IMR-90 (cell line): ENCODE measurements at regions not wholly inside any gene's neighbourhood (a gene's known extent, or its start where the extent isn't known, plus 50 kb on each side); places are given as distances from the start of the nearest gene placed in this dataset.

Experiments used
- ATAC-seq: fragments of 200-7000 bp; cut with Tn5 transposase; 2 replicates; pipeline ENCODE4 v1.9.1; 2020; ENCODE audit warnings: low read depth, mild to moderate bottlenecking, moderate library complexity
- BruUV-seq: library from RNA; stranded (reverse); fragments of 400-500 nt; replicated peaks from 2 replicates; lab custom pipeline; 2021; lab: Mats Ljungman, UMichigan
- CTCF ChIA-PET: fragments of 300-600 bp; formaldehyde crosslinking; extraction: SDS; loops from one replicate; lab custom pipeline; 2021; ENCODE audit warnings: antibody characterized with exemption; lab: Yijun Ruan, JAX
- POLR2A ChIA-PET: fragments of 300-600 bp; sonication (Branson Sonifier 250); formaldehyde crosslinking; loops from one replicate; lab custom pipeline; 2022; ENCODE audit warnings: antibody characterized with exemption; ENCODE audit not compliant: unreplicated experiment; lab: Charles Lee
- DNase-seq: peaks from one replicate; pipeline ENCODE4 v3.0.0; 2013
- H2AFZ ChIP-seq: replicated peaks from 2 replicates; pipeline ENCODE3; 2013; ENCODE audit warnings: low read length, mild to moderate bottlenecking; ENCODE audit not compliant: poor library complexity
- H2AK5ac ChIP-seq: 2 replicates; pipeline ENCODE4 v1.6.1; 2013; ENCODE audit warnings: low read depth, low read length, inconsistent platforms
- H2AK9ac ChIP-seq: replicated peaks from 2 replicates; pipeline ENCODE3; 2013; ENCODE audit warnings: mild to moderate bottlenecking, low read depth, low read length, moderate library complexity; ENCODE audit not compliant: poor library complexity
- H2BK120ac ChIP-seq: 2 replicates; pipeline ENCODE4 v1.6.1; 2013; ENCODE audit warnings: low read depth, low read length, inconsistent platforms
- H2BK15ac ChIP-seq: 3 replicates; pipeline ENCODE4 v1.6.1; 2013; ENCODE audit warnings: low read depth, low read length, inconsistent platforms
- H2BK20ac ChIP-seq: 2 replicates; pipeline ENCODE4 v1.6.1; 2013; ENCODE audit warnings: low read depth, mild to moderate bottlenecking, inconsistent platforms, low read length, moderate library complexity
- H2BK5ac ChIP-seq: 2 replicates; pipeline ENCODE4 v1.6.1; 2013; ENCODE audit warnings: mild to moderate bottlenecking, low read depth, low read length, inconsistent platforms; ENCODE audit not compliant: poor library complexity, severe bottlenecking
- H3K14ac ChIP-seq: replicated peaks from 2 replicates; pipeline ENCODE4 v1.6.1; 2013; ENCODE audit warnings: low read depth, low read length, inconsistent platforms
- H3K18ac ChIP-seq: 2 replicates; pipeline ENCODE4 v1.6.1; 2013; ENCODE audit warnings: low read depth, low read length, control low read depth
- H3K23ac ChIP-seq: 2 replicates; pipeline ENCODE4 v1.6.1; 2013; ENCODE audit warnings: low read depth, low read length, inconsistent platforms
- H3K27ac ChIP-seq: 2 replicates; pipeline ENCODE4 v1.5.1; 2013; ENCODE audit warnings: mild to moderate bottlenecking, control low read depth, low read length; ENCODE audit not compliant: insufficient read depth
- H3K27me3 ChIP-seq: 2 replicates; pipeline ENCODE4 v1.6.1; 2013; ENCODE audit warnings: low read length; ENCODE audit not compliant: control insufficient read depth, insufficient read depth
- H3K36me3 ChIP-seq: 2 replicates; pipeline ENCODE4 v1.6.1; 2013; ENCODE audit warnings: low read length, mixed read lengths; ENCODE audit not compliant: control insufficient read depth, insufficient read depth
- H3K4ac ChIP-seq: 2 replicates; pipeline ENCODE4 v1.6.1; 2013; ENCODE audit warnings: low read depth, low read length, inconsistent platforms
- H3K4me1 ChIP-seq: 2 replicates; pipeline ENCODE4 v1.6.1; 2013; ENCODE audit warnings: low read length, mixed read lengths; ENCODE audit not compliant: control insufficient read depth, insufficient read depth
- H3K4me2 ChIP-seq: 2 replicates; pipeline ENCODE4 v1.6.1; 2013; ENCODE audit warnings: low read depth, mild to moderate bottlenecking, control low read depth, low read length, moderate library complexity
- H3K4me3 ChIP-seq: 2 replicates; pipeline ENCODE4 v1.5.1; 2013; ENCODE audit warnings: low read depth, mild to moderate bottlenecking, control low read depth, low read length, moderate library complexity; ENCODE audit not compliant: insufficient read depth
- H3K56ac ChIP-seq: 2 replicates; pipeline ENCODE4 v1.6.1; 2013; ENCODE audit warnings: low read length, inconsistent platforms; ENCODE audit not compliant: insufficient read depth; ENCODE audit errors: extremely low read depth
- H3K79me1 ChIP-seq, 2 experiments: 2 replicates each; pipeline ENCODE4 v1.6.1; 2013; ENCODE audit warnings: low read length in 2 of 2, inconsistent platforms in 1 of 2, low read depth in 1 of 2
- H3K9ac ChIP-seq: 2 replicates; pipeline ENCODE4 v1.6.1; 2013; ENCODE audit warnings: low read depth, low read length, control low read depth
- H3K9me1 ChIP-seq: 2 replicates; pipeline ENCODE4 v1.6.1; 2013; ENCODE audit warnings: low read length, inconsistent platforms; ENCODE audit not compliant: insufficient read depth
- H3K9me3 ChIP-seq: 2 replicates; pipeline ENCODE4 v1.6.1; 2013; ENCODE audit warnings: low read length; ENCODE audit not compliant: control insufficient read depth, insufficient read depth
- H4K20me1 ChIP-seq: 2 replicates; pipeline ENCODE4 v1.6.1; 2013; ENCODE audit warnings: low read length, inconsistent platforms; ENCODE audit not compliant: insufficient read depth
- H4K5ac ChIP-seq: 2 replicates; pipeline ENCODE4 v1.6.1; 2013; ENCODE audit warnings: mild to moderate bottlenecking, low read depth, low read length, control low read depth
- H4K8ac ChIP-seq, 2 experiments: 2 replicates each; pipeline ENCODE4 v1.6.1; 2013; ENCODE audit warnings: low read depth in 2 of 2, low read length in 2 of 2, control low read depth in 1 of 2, inconsistent platforms in 1 of 2
- H4K91ac ChIP-seq: 2 replicates; pipeline ENCODE4 v1.6.1; 2013; ENCODE audit warnings: low read depth, low read length, inconsistent platforms; ENCODE audit not compliant: insufficient read depth
- CEBPB ChIP-seq: IDR thresholded peaks from 2 replicates; pipeline ENCODE4 v1.6.1; 2012; ENCODE audit warnings: low read depth, low read length, improper control_type of control experiment
- CHD1 ChIP-seq: IDR thresholded peaks from 2 replicates; pipeline ENCODE4 v1.6.1; 2012; ENCODE audit warnings: low read depth, low read length, improper control_type of control experiment
- FOS ChIP-seq: fragments of 150-350 bp; IDR thresholded peaks from 2 replicates; pipeline ENCODE4 v1.6.1; 2016; ENCODE audit warnings: low read depth, low read length
- NFE2L2 ChIP-seq: fragments of 150-350 bp; IDR thresholded peaks from 2 replicates; pipeline ENCODE4 v1.6.1; 2016; ENCODE audit warnings: low read depth, mild to moderate bottlenecking, low read length
- RCOR1 ChIP-seq: IDR thresholded peaks from 2 replicates; pipeline ENCODE4 v1.6.1; 2012; ENCODE audit warnings: mild to moderate bottlenecking, low read length, improper control_type of control experiment; ENCODE audit not compliant: insufficient replicate concordance
- RFX5 ChIP-seq: IDR thresholded peaks from 2 replicates; pipeline ENCODE4 v1.8.0; 2012; ENCODE audit warnings: low read depth, mild to moderate bottlenecking, low read length, moderate library complexity
- SMC3 ChIP-seq: fragments of 150-350 bp; IDR thresholded peaks from 2 replicates; pipeline ENCODE4 v1.6.1; 2016; ENCODE audit warnings: low read depth, mild to moderate bottlenecking, antibody characterized with exemption, low read length, moderate library complexity
- WGBS, 2 experiments: methylation state at CpG; one replicate each; pipeline versions ENCODE4 v1.1.5 to v1.1.7; 2013; ENCODE audit warnings: missing lambda C conversion rate in 2 of 2; ENCODE audit not compliant: insufficient read length in 1 of 2; ENCODE audit errors: extremely low coverage in 2 of 2; 5-methylcytosine and 5-hydroxymethylcytosine counted together
- dilution Hi-C: fragments of 300-500 bp; cut with HindIII; formaldehyde crosslinking; loops from one replicate; pipeline ENCODE4 v1.14.3; 2018; ENCODE audit warnings: low sequenced_read_pairs; ENCODE audit not compliant: unreplicated experiment
- in situ Hi-C: fragments of 300-500 bp; cut with MboI; formaldehyde crosslinking; loops from 3 replicates; pipeline ENCODE4 v1.14.3; 2019; ENCODE audit warnings: low sequenced_read_pairs, inconsistent platforms, mixed read lengths
- intact Hi-C: fragments of 100-400 bp; cut with micrococcal nuclease; formaldehyde crosslinking; loops from 2 replicates; pipeline ENCODE4 v1.10.0; 2022
- TF ChIP-seq, protein P1 (sequence below): fragments of 150-350 bp; IDR thresholded peaks from 2 replicates; pipeline ENCODE4 v1.6.1; 2016; ENCODE audit warnings: low read depth, mild to moderate bottlenecking, low read length, moderate library complexity, borderline replicate concordance
- TF ChIP-seq, protein P2 (sequence below): conservative IDR thresholded peaks from 2 replicates; pipeline ENCODE4 v1.5.1; 2012; ENCODE audit warnings: mild to moderate bottlenecking, low read depth, low read length, improper control_type of control experiment

DNA sequence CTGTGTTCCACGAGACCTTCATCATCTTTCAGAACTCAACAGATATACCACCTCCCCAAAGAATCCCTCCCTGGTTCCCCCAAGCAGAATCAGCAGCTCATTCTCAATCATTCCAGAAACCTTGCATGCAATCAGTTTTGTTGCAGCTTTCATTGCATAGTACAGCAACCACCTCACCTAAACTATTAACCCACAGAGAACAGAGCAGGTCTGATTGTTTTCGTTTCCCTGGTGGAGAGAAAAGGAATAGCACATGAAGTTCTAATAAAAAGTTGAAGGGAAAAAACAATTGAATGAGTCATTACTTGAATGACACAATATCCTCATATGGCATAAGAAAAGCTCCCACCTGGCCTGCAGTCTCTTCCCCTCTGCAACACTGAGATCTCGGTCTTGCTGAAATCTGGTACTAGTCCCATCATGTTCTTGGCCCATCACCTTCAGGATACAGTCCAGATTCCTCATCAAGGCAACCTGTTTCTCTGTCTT is 147.1 kb upstream of the GDF10 start:
- Histone ChIP-seq H3K4me2 (no peak overlapping the region), H3K23ac (no peak overlapping the region), H2BK20ac (no peak overlapping the region), H3K27ac (no peak overlapping the region), H3K9ac (no peak overlapping the region), H3K56ac (no peak overlapping the region), H2AFZ (no peak overlapping the region), H3K36me3 (peaks cover 14% of the 10 kb centered on the region), H4K91ac (no peak overlapping the region), H2BK15ac (no peak overlapping the region), H4K5ac (no peak overlapping the region), H2BK5ac (no peak overlapping the region), H4K8ac (no peak overlapping the region), H3K79me1 (peaks cover 0 to 9% of the 10 kb centered on the region in 2 experiments; a peak in 1 of 4 replicates), H3K4me3 (no peak overlapping the region), H3K9me1 (no peaks in the 10 kb centered on the region), H2AK5ac (no peak overlapping the region), H3K4me1 (no peaks in the 10 kb centered on the region), H2AK9ac (no peak overlapping the region), H3K18ac (no peak overlapping the region), H2BK120ac (no peak overlapping the region), H4K20me1 (no peaks in the 10 kb centered on the region), H3K4ac (no peak overlapping the region), H3K9me3 (peaks cover 9% of the 10 kb centered on the region), H3K27me3 (no peaks in the 10 kb centered on the region), H3K14ac (no peak overlapping the region)
- in situ Hi-C loops, result no loop called here
- intact Hi-C loops, result no loop called here
- ChIA-PET POLR2A (no interaction called here), CTCF (interaction anchor here (1.0 kb wide), 1 partner anchor 14 kb away, joined by 3 read pairs; no protein-coding TSS in a partner anchor)
- 100% methylated on average over 2 of the region's 3 CpGs; no CpG with 5 or more reads in 1 of the 2 experiments for WGBS, 2 experiments
- no peak for TF ChIP-seq FOS
- TF ChIP-seq, protein P1, sequence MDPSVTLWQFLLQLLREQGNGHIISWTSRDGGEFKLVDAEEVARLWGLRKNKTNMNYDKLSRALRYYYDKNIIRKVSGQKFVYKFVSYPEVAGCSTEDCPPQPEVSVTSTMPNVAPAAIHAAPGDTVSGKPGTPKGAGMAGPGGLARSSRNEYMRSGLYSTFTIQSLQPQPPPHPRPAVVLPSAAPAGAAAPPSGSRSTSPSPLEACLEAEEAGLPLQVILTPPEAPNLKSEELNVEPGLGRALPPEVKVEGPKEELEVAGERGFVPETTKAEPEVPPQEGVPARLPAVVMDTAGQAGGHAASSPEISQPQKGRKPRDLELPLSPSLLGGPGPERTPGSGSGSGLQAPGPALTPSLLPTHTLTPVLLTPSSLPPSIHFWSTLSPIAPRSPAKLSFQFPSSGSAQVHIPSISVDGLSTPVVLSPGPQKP, result no peak
- peak; percentile 58; the same call in 1 of the 2 replicates for TF ChIP-seq CEBPB
- no peak for TF ChIP-seq NFE2L2
- no peak for TF ChIP-seq RFX5
- TF ChIP-seq, protein P2, sequence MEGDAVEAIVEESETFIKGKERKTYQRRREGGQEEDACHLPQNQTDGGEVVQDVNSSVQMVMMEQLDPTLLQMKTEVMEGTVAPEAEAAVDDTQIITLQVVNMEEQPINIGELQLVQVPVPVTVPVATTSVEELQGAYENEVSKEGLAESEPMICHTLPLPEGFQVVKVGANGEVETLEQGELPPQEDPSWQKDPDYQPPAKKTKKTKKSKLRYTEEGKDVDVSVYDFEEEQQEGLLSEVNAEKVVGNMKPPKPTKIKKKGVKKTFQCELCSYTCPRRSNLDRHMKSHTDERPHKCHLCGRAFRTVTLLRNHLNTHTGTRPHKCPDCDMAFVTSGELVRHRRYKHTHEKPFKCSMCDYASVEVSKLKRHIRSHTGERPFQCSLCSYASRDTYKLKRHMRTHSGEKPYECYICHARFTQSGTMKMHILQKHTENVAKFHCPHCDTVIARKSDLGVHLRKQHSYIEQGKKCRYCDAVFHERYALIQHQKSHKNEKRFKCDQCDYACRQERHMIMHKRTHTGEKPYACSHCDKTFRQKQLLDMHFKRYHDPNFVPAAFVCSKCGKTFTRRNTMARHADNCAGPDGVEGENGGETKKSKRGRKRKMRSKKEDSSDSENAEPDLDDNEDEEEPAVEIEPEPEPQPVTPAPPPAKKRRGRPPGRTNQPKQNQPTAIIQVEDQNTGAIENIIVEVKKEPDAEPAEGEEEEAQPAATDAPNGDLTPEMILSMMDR, result peak; percentile 31; the same call in 1 of the 2 replicates
- TF ChIP-seq RCOR1, result no peak
- TF ChIP-seq SMC3, result no peak
- no peak for TF ChIP-seq CHD1
- dilution Hi-C loops, result no loop called here
- ATAC-seq (no peak), DNase-seq (no peak)
- BruUV-seq, result no TSS peak
